NCI-H1436 treated with DMSO at 0.1 percent for 48 hours (cell line): ENCODE measurements at regions not wholly inside any gene's neighbourhood (a gene's known extent, or its start where the extent isn't known, plus 50 kb on each side); places are given as distances from the start of the nearest gene placed in this dataset.

Experiments
- DNase-seq: peaks from one replicate; lab custom pipeline; 2025; lab: John Stamatoyannopoulos, UW

DNA sequence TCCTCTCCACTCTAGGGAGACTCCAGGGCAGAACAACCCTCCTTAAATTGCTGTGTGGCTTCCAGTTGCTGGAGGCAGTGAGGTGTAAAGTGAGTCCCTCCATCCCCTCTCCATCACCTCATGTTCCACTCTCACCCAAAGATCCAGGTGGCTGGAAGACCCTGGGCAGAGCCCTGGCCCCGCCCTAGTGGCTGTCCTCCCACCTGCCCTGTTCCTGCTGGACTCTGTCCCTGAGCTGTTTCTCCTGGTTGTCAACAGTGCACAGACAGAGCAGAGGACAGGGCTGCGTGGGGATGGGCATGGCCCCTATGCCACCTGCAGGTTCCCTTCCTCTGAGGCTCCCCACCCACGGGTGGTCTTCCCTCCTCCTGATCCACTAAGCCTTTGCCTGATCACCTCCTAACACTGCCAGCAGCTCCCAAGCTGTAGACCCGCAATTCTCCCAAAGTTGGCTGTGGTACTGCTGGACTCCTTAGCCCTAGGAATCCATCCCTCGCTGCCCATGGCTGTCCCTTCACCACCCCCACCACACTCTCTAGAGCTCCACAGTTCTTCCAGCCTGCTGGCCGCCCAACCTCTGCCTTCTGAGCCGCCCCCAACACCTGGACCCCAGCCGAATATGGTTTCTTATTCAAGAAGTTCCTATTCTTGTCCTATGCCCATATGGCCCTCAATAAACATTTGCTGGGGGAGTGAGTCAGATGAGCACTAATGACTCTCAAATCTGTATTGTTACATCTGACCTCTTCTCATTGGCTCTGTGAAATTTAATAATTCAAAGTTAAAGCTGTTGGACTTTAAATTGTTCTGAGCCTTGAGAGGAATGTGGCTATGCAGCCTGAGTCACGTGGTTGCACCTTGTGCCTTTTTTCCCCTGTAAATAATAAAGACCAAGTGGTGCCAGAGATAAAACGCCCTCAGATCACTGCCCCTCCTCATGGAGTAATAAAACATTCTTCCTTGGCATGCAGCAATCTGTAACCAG is 260.0 kb upstream of the HS6ST1 start:
- no peak for DNase-seq

DNA sequence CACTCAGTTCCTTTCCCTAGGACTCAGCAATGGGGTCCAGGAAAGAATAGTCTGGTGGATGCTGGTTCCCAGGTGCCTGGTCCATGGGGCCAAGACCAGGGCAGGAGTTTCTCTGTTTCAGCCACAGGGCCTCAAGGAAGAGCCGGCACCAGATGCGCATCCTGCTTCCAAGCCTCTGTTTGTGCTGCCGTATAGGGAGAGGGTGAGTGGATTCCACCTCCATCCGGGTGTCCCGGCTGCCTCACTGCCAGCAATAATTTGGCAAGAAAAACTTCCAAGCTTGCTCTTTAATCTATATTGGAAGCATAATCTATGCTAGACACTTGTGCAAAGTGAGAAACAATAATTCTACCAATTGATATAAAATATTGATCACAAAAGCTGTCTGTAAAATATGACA is 261.2 kb upstream of the HS6ST1 start:
- no peak for DNase-seq

DNA sequence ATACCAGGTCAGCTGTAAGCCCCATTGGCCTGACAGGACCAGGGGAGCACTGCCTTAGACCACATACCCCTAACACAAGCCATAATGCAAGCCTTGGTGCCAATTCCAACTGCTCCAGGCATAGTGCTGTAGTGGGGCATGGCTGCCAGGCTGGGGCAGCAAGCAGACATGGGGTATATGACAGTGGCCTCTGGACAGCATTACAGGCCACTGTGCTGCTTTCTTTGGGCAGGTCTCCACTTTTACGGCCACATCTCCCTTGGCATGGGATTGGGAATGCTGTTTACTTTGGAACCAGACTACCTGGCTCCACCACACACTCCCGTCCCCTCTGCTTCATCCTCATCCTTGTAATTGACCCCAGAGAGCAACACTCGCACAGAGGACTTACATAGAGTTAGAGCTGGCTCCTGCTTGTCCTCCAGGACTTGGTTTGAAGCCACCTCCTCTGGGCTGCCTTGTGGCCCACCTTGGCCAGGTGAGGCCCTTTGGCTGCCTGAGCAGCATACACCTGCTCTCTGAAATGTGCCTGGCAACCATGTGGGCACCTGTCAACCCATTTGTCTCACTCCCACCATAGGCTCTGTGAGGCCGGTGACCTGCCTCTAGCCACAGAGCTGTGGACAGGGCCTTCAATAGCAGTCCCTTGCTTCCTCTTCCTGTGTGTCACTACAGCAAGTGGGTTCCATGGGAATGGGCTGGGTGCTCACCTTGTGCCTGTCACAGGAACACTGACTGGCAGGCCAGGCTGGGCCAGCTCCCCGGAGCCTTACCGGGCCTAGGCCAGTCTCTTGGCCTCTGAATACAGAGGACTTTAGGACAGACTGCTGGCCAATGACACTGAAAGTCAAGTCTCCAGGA is 262.6 kb upstream of the HS6ST1 start:
- no peak for DNase-seq

DNA sequence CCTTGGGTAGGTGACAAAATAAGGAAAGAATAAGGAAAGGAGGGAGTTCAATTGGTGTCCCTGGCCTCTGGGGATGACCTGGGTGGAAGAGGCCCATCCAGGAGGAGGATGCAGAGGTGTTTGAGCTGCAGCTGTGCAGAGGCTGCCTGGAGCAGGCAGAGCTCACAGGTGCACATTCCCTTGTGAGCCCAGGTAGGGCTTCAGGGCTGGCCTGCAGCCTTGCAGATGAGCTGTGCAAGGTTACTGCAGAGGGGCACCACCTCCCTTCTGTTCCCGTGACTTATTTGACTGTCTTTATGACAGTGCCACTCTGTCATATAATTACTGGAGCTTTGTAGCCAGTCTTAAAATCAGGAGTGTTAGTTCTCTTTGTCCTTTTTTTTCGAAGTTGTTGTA is 263.2 kb upstream of the HS6ST1 start:
- no peak for DNase-seq

DNA sequence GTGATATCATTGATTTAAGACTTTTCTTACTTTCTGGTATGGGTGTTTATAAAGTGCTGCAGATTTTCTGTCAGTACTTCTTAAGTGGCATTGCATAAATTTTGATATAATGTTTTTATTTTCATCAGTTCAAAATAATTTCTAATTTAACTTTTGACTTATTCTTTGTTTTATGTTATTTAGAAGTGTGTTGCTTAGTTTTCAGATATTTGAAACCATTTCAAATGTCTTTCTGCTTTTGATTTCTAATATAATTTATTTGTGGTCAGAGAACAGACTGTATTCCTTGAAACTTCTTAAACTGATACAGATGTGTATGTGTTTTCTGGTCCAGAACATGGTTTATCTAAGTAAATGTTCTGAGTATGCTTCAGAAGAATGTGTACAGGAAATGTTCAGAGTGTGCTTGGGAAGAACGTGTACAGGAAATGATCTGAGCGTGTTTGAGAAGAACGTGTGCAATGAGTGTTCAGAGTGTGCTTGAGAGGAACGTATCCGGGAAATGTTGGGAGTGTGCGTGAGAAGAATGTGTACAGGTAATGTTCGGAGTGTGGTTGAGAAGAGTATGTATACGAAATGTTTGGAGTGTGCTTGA is 265.7 kb upstream of the HS6ST1 start:
- DNase-seq = no peak

DNA sequence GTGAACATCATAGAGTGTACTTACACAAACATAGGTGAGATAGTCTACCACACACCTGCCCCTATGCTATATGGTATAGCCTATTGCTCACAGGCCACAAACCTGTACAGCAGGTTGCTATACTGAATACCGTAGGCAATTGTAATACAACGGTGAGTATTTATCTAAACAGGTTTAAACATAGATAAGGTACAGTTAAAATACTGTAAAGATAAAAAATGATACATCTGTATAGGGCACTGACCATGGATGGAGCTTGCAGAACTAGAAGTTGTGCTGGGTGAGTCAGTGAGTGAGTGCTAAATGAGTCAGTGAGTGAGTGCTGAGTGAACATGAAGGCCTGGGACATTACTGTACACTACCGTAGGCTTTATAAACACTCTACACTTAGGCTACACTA is 267.0 kb upstream of the HS6ST1 start:
- no peak for DNase-seq

DNA sequence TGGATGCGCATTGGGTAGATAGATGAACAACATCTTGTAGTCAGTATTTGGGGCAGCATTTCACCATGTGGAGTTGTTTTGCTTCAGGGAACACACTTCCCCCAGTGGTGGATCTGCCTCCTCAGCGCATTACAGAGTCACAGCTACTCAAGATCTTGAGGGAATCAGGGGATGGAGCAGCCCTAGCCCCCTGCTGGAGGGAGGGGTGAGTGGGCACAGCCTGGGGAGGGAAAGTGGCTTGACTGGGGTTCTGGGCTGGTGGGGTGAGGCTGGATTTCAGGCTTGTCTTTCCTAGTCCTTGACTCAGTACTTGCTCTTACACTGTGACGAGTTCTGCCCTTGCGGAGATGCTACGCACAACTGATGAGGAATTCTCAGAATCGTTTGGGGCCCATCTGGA is 271.0 kb upstream of the HS6ST1 start:
- DNase-seq = no peak

DNA sequence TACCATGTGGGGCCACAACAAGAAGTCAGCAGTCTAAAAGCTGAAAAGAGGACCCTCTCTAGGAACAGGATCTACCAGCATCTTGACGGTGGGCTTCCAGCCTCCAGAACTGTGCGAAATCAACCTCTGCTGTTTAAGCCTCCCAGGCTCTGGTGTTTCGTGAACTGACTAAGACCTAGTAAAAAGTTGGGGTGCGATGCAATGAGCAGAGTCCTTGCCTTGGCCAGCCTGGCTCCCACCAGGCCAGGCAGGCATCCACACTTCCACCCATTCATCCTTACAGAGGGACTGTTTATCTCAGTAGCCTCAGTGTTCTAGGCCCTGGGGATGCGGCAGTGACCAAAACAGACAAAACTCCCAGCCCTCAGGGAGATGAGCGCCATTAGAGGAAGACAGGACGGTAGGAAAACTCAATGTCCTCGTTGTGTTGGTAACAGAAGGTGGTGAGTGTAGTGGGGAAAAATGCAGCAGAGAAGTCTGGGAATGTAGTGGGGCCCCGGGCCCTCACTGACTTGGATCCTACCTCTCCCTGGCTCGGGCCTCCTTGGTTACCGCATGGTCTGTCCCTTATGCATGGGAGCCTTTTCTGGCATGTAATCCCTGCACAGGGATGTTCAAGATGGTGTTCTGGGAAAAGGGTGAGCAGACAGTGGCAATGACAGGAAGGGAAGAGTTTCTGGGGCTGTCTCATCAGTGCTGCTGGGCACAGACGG is 271.8 kb upstream of the HS6ST1 start:
- no peak for DNase-seq

DNA sequence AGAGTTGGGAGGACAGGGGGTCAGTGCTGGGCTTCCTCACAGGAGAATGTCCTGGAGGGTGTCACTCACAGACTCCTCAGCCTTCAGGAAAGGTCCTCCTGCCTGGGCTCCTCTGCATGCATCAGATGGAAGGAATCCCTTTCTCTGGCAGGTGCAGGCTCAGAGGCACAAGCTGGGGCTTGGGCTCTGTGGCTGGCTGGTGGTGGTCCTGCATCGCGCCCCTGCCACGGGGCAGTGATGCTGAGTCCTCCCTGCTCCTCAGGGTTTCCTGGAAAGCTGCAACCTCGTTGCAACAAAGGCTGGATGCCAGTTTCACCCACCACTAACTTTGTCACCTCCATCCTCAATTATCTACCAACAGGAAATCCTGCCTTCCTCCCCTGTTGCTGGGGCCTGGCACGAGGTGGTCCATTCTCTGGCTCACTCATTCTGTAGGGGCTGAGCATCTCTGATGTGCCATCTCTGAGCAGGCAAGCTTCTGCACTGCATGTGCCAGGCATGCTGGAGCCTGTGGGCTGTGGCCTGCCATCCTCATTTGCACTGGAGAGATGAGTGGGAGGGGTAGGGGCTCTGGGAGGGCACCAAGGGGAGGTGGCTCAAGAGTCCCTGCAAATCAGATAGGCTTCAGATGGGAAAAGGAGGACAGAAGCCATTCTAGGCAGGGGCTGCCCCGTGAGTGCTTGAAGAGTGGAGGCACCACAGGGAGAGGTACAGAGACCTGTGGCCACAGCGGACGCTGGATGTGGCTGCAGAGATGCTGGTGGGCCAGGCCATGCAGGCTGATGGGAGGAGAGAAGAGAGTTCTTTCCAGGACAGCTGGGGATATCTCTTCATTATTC is 272.6 kb upstream of the HS6ST1 start:
- no peak for DNase-seq

DNA sequence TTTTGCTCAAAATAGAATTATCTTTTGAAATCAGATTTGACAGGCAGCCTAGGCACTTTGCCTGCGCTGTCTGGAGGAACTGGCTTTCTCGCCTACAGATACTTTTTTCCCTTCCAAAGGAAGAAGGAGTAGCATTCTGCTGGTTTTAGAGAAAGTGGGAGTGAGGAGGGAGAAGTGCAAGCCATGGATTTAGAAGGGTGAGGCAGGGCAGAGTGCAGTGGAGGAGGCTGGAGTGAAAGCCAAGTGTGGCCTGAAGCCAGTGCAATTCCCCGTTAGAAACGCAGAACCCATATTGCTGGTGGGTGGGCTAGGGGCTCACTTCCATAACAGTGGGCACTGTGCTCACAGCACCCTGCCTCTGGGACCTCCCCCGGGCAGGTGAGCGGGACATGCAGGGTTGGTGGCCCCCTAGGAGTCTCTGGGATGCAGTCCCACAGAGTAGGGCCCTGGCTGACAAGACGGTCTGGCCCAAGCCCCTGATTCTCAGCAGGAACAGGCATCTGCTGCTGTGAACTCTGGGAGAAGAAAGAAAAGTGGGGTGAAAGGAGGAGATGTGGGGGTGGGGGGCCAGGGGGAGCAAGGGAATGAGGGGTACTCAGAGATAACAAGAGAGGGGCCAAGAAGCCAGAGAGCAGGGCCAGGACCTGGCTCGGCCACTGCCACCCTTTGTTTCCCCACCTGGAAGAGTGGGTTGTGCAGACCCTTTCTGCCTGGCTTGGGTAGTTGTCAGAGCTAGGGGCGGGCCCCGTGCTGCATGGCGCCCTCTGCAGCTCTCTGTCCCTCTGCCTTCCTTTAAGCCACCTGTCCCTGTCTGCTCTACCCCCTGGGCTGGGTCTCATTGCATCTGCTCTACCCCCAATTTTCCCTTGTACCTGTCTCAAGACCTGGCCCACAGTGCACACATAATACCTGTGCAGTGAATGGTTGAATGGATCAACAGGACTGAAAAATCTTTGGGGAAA is 273.5 kb upstream of the HS6ST1 start:
- DNase-seq = no peak

DNA sequence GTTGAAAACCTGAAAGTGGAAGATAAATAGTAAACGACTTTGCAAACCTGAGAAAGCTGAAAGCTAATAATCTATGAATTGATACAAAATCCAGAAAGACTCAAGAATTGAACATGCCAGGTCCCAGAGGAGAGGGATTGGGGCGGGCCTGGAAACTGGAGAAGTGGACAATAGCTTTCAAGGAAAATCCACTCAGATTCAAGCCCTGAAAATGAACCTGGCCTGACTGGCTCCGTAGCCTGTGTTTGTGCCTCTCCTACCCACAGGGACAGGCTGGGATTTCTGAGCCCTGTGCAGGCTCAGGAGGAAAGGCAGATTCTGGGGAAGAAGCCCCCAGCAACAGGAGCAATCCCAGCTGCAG is 274.8 kb upstream of the HS6ST1 start:
- no peak for DNase-seq

DNA sequence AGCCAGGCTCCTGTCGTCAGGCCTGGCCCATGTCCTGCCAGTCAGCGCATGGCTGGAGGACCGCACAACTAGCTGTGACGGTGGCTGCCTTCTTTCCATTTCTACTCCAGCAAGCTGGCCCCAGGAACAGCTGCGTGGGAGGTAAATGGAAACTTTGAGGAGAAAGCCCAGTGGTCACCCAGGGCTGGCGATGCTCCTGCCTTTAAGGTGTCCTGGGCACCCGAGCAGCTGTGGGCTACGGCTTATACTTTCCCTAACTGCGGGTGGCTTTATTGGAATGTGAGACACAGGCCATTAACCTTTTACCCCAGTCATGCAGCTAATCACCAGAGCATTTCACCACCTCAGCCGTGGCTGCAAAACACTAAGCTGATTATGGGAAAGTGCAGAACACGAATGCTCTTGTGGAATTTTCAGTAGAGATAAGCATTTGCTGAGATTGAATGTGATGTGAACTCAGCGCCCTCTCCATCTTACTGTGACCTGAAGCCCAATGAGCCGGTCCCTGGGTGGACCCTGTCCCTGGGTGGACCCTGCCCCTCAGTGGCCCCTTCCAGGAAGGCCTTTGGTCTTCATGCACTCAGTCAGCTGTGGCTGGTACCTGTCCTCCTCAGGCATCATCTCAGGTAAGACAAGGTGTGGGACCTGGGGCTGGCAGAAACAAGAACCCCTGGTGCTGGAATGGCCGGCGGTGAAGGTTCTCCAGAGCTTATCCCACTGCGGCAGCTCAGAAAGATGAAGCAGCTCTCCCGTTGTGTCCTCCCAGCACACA is 275.4 kb upstream of the HS6ST1 start:
- DNase-seq = no peak

DNA sequence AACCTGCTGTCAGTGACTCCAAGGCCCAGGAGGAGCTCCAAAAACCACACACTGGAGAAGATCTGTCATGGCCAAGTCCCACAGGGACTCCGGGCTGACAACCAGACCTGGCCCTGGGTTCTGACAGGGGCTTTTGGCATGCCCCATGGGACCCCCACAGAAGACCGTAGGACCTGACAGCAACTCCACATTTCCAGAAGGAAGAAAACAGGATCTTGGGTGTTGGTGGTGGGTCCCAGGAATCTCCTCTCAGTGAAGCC is 275.9 kb upstream of the HS6ST1 start:
- no peak for DNase-seq

DNA sequence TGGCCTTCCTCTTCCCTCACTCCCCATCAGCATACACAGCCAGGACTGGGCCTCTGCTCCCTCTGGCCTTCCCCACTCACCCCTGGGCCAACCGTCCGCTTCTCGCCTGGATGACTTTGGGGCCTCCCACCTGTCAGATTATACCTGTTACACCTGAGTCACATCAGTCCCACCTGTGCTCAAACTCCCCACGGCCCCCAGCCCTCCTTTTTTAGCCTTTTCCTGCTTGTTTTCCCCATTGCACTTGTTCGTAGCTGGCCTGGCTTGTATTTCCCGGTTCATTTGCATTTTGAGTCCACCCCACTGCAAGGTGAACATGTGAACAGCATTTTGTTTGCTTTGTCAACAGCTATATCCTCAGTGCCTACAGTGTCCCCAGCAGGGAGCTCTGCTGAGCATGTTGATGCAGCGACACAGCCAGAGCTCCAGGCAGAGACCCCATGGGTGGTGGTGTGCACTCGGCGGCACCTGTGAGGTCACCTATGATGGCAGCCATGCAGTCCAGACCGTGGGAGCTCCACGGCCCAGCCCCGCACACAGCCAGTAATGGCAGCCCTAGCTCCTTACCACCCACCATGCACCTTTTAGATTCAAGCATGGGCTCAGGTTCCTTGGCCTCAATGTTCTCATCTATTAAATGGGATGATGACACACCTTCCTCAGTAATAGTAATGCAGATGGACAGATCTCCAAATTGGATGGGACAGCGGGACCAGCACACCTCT is 276.4 kb upstream of the HS6ST1 start:
- DNase-seq = no peak

DNA sequence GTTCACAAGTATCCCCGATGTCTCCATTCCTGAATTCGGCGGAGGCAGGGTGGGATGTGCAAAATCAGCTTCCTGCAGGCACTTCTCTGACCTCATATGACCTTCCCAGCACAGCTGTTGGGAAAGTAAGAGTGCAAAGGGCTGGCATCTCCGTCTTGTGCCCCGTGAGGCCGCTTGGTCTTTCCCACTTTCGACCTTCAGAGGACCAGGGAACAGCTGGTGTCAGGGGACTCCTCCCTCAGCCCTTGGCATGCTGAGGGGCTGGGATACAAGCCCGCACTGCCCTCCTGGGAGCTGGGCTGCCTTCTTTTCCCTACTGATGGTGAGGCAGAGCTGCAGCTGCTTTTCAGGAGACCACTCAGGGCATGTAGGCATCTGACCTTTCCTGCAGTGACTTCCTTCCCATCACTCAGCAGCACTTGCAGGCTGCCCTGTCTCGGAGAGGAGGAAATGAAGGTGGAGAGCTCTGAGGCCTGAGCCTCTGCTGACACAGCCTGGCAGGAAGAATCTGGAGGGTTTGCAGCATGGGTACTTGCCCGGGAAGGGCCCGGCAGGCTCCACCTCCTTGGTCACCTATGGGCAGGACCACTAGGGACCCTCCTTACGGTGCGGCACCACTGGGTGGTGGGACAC is 277.2 kb upstream of the HS6ST1 start:
- DNase-seq = no peak

DNA sequence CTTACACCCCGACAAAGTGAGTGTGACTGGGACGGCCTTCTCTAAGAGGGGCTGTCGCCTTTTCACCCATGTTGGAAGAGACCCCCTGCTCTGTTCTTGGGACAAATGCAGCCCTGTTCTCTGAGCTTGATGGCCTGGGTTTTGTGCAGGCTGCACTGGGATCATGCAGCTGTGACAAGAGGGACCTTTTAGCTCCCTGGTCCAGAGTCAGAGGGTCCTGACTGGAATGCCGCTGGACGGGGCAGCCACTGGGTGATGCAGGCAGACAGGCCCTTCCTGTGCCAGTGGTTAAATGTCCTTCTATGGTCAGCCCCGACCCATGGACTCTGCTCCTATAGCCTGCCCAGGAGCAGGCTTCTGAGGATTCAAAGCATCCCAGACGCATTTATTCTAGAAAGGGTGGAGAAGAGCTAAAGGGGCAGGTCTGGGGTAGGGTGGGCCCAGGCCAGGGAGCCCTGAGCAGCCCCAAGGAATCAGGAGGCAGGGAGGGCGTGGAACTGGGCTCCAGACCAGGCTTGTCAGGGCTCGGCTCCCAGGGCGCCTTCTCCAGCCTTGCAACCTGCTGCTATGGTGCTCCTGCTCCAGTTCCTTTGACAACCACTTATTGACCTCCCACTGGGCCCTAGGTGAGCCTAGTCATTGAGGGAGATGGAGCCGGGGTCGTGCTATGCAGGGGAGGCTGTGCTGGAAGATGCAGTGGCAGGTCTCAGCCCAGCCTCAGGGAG is 277.9 kb upstream of the HS6ST1 start:
- DNase-seq = no peak

DNA sequence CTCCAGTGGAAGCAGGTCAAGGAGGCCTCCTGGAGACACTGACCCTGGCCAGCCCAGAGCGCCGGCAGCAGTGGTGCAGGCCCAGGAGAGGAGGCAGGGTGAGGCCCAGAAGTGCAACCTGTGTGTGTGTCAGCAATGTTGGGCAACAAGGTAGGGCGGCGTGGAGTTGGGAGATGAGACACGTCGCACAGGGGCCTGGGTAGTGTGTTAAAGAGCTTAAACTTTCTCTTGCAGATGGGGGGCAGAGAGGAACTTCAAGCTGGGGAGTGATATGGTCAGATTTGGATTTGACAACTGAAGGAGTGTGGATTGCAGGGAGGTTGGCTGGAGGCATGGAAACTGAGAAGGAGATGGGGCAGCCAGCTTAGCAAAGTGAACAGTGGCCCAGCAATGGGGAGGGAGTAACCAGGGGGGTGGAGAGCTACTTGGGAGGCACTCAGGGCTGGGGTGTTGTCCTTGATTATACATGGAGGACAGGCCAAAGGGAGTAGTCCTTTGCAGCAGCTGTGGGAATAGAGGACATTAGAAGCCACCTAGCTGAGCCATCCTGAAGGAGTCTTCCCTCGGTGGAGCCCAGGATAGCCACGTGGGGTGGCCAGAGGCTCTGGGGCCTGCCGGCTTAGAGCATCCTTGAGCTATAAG is 278.6 kb upstream of the HS6ST1 start:
- DNase-seq = no peak
